WI38 (cell line): ENCODE measurements at regions not wholly inside any gene's neighbourhood (a gene's known extent, or its start where the extent isn't known, plus 50 kb on each side); places are given as distances from the start of the nearest gene placed in this dataset.
A peak's percentile ranks its signal among the peaks of the same experiment; 100 is the strongest.

Experiments used
- H3K4me3 ChIP-seq: 2 replicates; pipeline ENCODE4 v1.5.1; 2011; ENCODE audit warnings: low read depth, mild to moderate bottlenecking, control low read depth, low read length
- CTCF ChIP-seq: IDR thresholded peaks from 2 replicates; pipeline ENCODE4 v1.5.1; 2012; ENCODE audit warnings: low read depth, mild to moderate bottlenecking, control low read depth, low read length

- TF ChIP-seq CTCF = peak; percentile 20; the same call in 1 of the 2 replicates
- H3K4me3 ChIP-seq = no peak overlapping the region
Observed at GRCh38 chrX:115894087-115894486, 276.5 kb upstream of the AGTR2 start.

- TF ChIP-seq CTCF = no peak
- H3K4me3 ChIP-seq = no peak overlapping the region
Observed at GRCh38 chrX:115895678-115896329, 274.7 kb upstream of the AGTR2 start.

GRCh38 chrX:115896362-115896761, 274.2 kb upstream of the AGTR2 start:
- TF ChIP-seq CTCF = no peak
- no peak overlapping the region for H3K4me3 ChIP-seq

- no peak for TF ChIP-seq CTCF
- H3K4me3 ChIP-seq = no peak overlapping the region
Observed at GRCh38 chrX:115897956-115898355, 272.6 kb upstream of the AGTR2 start.

- TF ChIP-seq CTCF = 0 out of 2 replicates have a peak, but pooled peaks have one; percentile 7
- H3K4me3 ChIP-seq = no peak overlapping the region
Observed at GRCh38 chrX:115898382-115899001, 272.1 kb upstream of the AGTR2 start.

GRCh38 chrX:115900425-115900824, 270.1 kb upstream of the AGTR2 start:
- TF ChIP-seq CTCF = no peak

GRCh38 chrX:115901241-115901640, 269.3 kb upstream of the AGTR2 start:
- no peak overlapping the region for H3K4me3 ChIP-seq
- no peak for TF ChIP-seq CTCF

More at GRCh38 chrX:115900425-115900824, 270.1 kb upstream of the AGTR2 start:
- H3K4me3 ChIP-seq = no peak overlapping the region
